A673 (cell line): ENCODE measurements at regions not wholly inside any gene's neighbourhood (a gene's known extent, or its start where the extent isn't known, plus 50 kb on each side); places are given as distances from the start of the nearest gene placed in this dataset.

Source experiments
- BruUV-seq: library from RNA; stranded (reverse); fragments of 400-500 nt; replicated peaks from 2 replicates; lab custom pipeline; 2021; lab: Mats Ljungman, UMichigan
- CTCF ChIA-PET: fragments of 300-600 bp; sonication (Branson Sonifier 250); formaldehyde crosslinking; loops from one replicate; lab custom pipeline; 2022; ENCODE audit warnings: antibody characterized with exemption; lab: Charles Lee
- POLR2A ChIA-PET: fragments of 300-600 bp; sonication (Branson Sonifier 250); formaldehyde crosslinking; loops from one replicate; lab custom pipeline; 2022; ENCODE audit warnings: antibody characterized with exemption; ENCODE audit not compliant: low non-redundant PET; lab: Charles Lee
- DNase-seq: peaks from one replicate; pipeline ENCODE4 v3.0.0-alpha.2; 2015; ENCODE audit warnings: low spot score
- H3K27ac ChIP-seq: fragments of 200-600 bp; sonication (generic); 2 replicates; pipeline ENCODE4 v1.5.1; 2016; ENCODE audit warnings: mixed run types, low read depth, mild to moderate bottlenecking, mixed read lengths, antibody characterized with exemption, low read length; ENCODE audit not compliant: poor library complexity, severe bottlenecking
- H3K27me3 ChIP-seq: fragments of 200-600 bp; sonication (generic); replicated peaks from 2 replicates; pipeline ENCODE4 v1.6.1; 2017; ENCODE audit warnings: mixed run types, low read depth, mild to moderate bottlenecking, mixed read lengths, antibody characterized with exemption, low read length; ENCODE audit not compliant: insufficient read depth, poor library complexity
- H3K36me3 ChIP-seq: fragments of 200-600 bp; sonication (generic); 2 replicates; pipeline ENCODE4 v1.6.1; 2016; ENCODE audit warnings: mixed run types, mild to moderate bottlenecking, mixed read lengths, antibody characterized with exemption, low read length; ENCODE audit not compliant: insufficient read depth, poor library complexity, severe bottlenecking
- H3K4me1 ChIP-seq: fragments of 200-600 bp; sonication (generic); 2 replicates; pipeline ENCODE4 v1.6.1; 2017; ENCODE audit warnings: mixed run types, mild to moderate bottlenecking, mixed read lengths, antibody characterized with exemption, low read length; ENCODE audit not compliant: insufficient read depth, poor library complexity, severe bottlenecking
- H3K4me3 ChIP-seq: fragments of 200-600 bp; sonication (generic); 2 replicates; pipeline ENCODE4 v1.5.1; 2016; ENCODE audit warnings: low read depth, mixed run types, mild to moderate bottlenecking, mixed read lengths, low read length; ENCODE audit not compliant: poor library complexity, severe bottlenecking
- H3K9me3 ChIP-seq: fragments of 200-600 bp; sonication (generic); 2 replicates; pipeline ENCODE4 v1.6.1; 2016; ENCODE audit warnings: mixed run types, low read depth, mild to moderate bottlenecking, mixed read lengths, antibody characterized with exemption, low read length; ENCODE audit not compliant: poor library complexity, severe bottlenecking
- EZH2 ChIP-seq: fragments of 200-600 bp; sonication (generic); IDR thresholded peaks from 2 replicates; pipeline ENCODE4 v1.6.1; 2017; ENCODE audit warnings: borderline replicate concordance, low read depth, mild to moderate bottlenecking, mixed read lengths, antibody characterized with exemption, low read length; ENCODE audit not compliant: poor library complexity, severe bottlenecking
- intact Hi-C: fragments of 100-400 bp; cut with micrococcal nuclease; formaldehyde crosslinking; loops from one replicate; pipeline ENCODE4 v1.10.0; 2022; ENCODE audit not compliant: unreplicated experiment
- TF ChIP-seq, protein P1 (sequence below): fragments of 300-800, 200-600 bp; sonication (generic); conservative IDR thresholded peaks from 2 replicates; pipeline ENCODE4 v1.5.1; 2017; ENCODE audit warnings: low read depth, mild to moderate bottlenecking, antibody characterized with exemption, low read length, moderate library complexity, mixed read lengths

DNA sequence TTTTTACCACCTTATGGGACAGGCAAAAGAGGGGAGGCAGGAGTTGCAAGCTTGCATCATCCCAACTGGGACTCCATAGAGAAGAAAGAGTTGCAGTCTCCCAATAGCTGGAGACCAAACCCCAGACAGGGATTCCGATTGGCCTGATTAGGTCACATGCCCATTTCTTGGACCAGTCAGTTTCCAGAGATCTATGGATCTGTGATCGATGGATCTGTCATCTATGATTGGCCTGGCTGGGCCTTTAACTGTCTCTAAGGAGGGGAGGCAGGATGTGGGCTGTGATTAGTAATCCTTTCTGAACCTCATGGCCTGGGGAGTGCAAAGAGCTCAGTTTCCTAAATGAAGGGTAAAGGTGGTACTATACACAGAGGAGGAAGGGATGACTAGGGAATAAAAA, 252.1 kb downstream of the MATN1 start:
- CTCF ChIA-PET: interaction anchor here (0.5 kb wide), 1 partner anchor 215 kb away, joined by 8 read pairs; no protein-coding TSS in a partner anchor
- DNase-seq: no peak
- POLR2A ChIA-PET: no interaction called here
- H3K27me3 ChIP-seq: no peaks in the 10 kb centered on the region
- no peaks in the 10 kb centered on the region for H3K4me1 ChIP-seq
- no peaks in the 10 kb centered on the region for H3K9me3 ChIP-seq
- H3K27ac ChIP-seq: no peak overlapping the region
- intact Hi-C loops: no loop called here
- H3K36me3 ChIP-seq: no peaks in the 10 kb centered on the region
- no peak overlapping the region for H3K4me3 ChIP-seq
- TF ChIP-seq EZH2: no peak
- TF ChIP-seq, protein P1, sequence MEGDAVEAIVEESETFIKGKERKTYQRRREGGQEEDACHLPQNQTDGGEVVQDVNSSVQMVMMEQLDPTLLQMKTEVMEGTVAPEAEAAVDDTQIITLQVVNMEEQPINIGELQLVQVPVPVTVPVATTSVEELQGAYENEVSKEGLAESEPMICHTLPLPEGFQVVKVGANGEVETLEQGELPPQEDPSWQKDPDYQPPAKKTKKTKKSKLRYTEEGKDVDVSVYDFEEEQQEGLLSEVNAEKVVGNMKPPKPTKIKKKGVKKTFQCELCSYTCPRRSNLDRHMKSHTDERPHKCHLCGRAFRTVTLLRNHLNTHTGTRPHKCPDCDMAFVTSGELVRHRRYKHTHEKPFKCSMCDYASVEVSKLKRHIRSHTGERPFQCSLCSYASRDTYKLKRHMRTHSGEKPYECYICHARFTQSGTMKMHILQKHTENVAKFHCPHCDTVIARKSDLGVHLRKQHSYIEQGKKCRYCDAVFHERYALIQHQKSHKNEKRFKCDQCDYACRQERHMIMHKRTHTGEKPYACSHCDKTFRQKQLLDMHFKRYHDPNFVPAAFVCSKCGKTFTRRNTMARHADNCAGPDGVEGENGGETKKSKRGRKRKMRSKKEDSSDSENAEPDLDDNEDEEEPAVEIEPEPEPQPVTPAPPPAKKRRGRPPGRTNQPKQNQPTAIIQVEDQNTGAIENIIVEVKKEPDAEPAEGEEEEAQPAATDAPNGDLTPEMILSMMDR: no peak
- no TSS peak for BruUV-seq

DNA sequence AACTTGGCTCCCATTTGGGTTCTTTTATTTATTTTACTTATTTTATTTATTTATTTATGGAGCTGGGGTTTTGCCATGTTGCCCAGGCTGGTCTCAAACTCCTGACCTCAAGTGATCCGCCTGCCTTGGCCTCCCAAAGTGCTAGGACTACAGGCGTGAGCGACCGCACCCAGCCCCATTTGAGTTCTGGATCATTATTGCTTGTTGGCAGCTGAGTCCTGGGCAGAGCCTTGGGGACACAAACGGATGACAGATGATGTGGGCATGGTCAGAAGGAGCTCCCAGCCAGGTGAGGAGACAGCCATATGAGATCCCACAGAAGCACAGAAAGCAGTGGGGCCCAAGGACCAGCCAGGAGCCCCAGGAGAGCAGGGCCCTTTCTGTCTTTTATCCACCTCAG, 254.0 kb downstream of the MATN1 start:
- BruUV-seq: no TSS peak
- Histone ChIP-seq H3K4me3 (no peak overlapping the region), H3K36me3 (no peaks in the 10 kb centered on the region), H3K27me3 (no peaks in the 10 kb centered on the region), H3K9me3 (no peaks in the 10 kb centered on the region), H3K27ac (no peak overlapping the region), H3K4me1 (no peaks in the 10 kb centered on the region)
- TF ChIP-seq, protein P1: no peak
- TF ChIP-seq EZH2: no peak
- ChIA-PET CTCF (no interaction called here), POLR2A (no interaction called here)
- no peak for DNase-seq
- intact Hi-C loops: no loop called here

DNA sequence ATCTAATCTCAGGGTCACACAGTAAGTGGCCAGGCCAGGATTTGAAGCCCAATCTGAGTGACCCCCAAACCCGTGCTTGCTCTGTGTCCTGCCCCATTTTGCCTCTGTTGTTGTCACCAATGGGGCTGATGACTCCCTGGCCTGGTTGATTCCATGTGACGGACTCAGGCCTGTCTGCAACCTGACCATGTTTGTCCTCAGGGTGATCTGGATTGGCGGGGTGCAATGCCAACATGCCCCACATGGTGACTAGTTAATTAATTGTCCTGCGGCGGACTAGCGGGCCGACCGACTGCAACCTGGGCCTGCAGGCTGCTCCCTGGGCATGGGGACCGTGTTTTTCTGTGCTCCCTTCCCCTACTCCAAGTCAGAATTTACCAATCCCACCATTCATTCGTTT, 256.3 kb downstream of the MATN1 start:
- no peak overlapping the region for H3K27ac ChIP-seq
- ChIA-PET CTCF (no interaction called here), POLR2A (no interaction called here)
- no peaks in the 10 kb centered on the region for H3K4me1 ChIP-seq
- no peaks in the 10 kb centered on the region for H3K27me3 ChIP-seq
- no peak for TF ChIP-seq EZH2
- TF ChIP-seq, protein P1: no peak
- H3K36me3 ChIP-seq: no peaks in the 10 kb centered on the region
- intact Hi-C loops: no loop called here
- DNase-seq: no peak
- H3K9me3 ChIP-seq: no peaks in the 10 kb centered on the region
- BruUV-seq: no TSS peak
- H3K4me3 ChIP-seq: no peak overlapping the region
